ENCODE measurements at regions not wholly inside any gene's neighbourhood (a gene's known extent, or its start where the extent isn't known, plus 50 kb on each side); places are given as distances from the start of the nearest gene placed in this dataset.

- TF ChIP-seq SPI1 (IDR thresholded peaks at IDR 0.05; ENCODE audit: low read depth, low read length) (no peak), POU2F2 (IDR thresholded peaks at IDR 0.05; ENCODE audit: low read depth, low read length) (no peak), POLR2AphosphoS5 (IDR thresholded peaks at IDR 0.05; ENCODE audit: low read depth, low read length) (no peak), PAX5 (IDR thresholded peaks at IDR 0.05; ENCODE audit: insufficient read depth, low read length, severe bottlenecking) (no peak), POLR2A (IDR thresholded peaks at IDR 0.05; ENCODE audit: low read depth, low read length) (no peak), TAF1 (IDR thresholded peaks at IDR 0.05; ENCODE audit: low read depth, low read length) (no peak)
- DNase-seq (ENCODE audit: insufficient read length, low spot score) (no peak), FAIRE-seq (no peak)
Measured at GRCh38 chr1:238596703-238597102, 706.0 kb upstream of the ZP4 start.

- DNase-seq (ENCODE audit: insufficient read length, low spot score) (no peak), FAIRE-seq (no peak)
- TF ChIP-seq TAF1 (IDR thresholded peaks at IDR 0.05; ENCODE audit: low read depth, low read length), result no peak
- no peak for TF ChIP-seq POLR2A (IDR thresholded peaks at IDR 0.05; ENCODE audit: low read depth, low read length)
- no peak for TF ChIP-seq SPI1 (IDR thresholded peaks at IDR 0.05; ENCODE audit: low read depth, low read length)
- no peak for TF ChIP-seq PAX5 (IDR thresholded peaks at IDR 0.05; ENCODE audit: insufficient read depth, low read length, severe bottlenecking)
- no peak for TF ChIP-seq POLR2AphosphoS5 (IDR thresholded peaks at IDR 0.05; ENCODE audit: low read depth, low read length)
- TF ChIP-seq POU2F2 (IDR thresholded peaks at IDR 0.05; ENCODE audit: low read depth, low read length), result no peak
Measured at GRCh38 chr1:238592621-238593020, 701.9 kb upstream of the ZP4 start.

- FAIRE-seq (no peak), DNase-seq (ENCODE audit: insufficient read length, low spot score) (no peak)
- TF ChIP-seq POU2F2 (IDR thresholded peaks at IDR 0.05; ENCODE audit: low read depth, low read length) (no peak), PAX5 (IDR thresholded peaks at IDR 0.05; ENCODE audit: insufficient read depth, low read length, severe bottlenecking) (no peak), POLR2A (IDR thresholded peaks at IDR 0.05; ENCODE audit: low read depth, low read length) (no peak), SPI1 (IDR thresholded peaks at IDR 0.05; ENCODE audit: low read depth, low read length) (no peak), POLR2AphosphoS5 (IDR thresholded peaks at IDR 0.05; ENCODE audit: low read depth, low read length) (no peak), TAF1 (IDR thresholded peaks at IDR 0.05; ENCODE audit: low read depth, low read length) (no peak)
Measured at GRCh38 chr1:238589843-238590435, 699.2 kb upstream of the ZP4 start.

- DNase-seq (ENCODE audit: insufficient read length, low spot score) (no peak), FAIRE-seq (no peak)
- TF ChIP-seq SPI1 (IDR thresholded peaks at IDR 0.05; ENCODE audit: low read depth, low read length) (no peak), POU2F2 (IDR thresholded peaks at IDR 0.05; ENCODE audit: low read depth, low read length) (no peak), PAX5 (IDR thresholded peaks at IDR 0.05; ENCODE audit: insufficient read depth, low read length, severe bottlenecking) (no peak), POLR2A (IDR thresholded peaks at IDR 0.05; ENCODE audit: low read depth, low read length) (no peak), TAF1 (IDR thresholded peaks at IDR 0.05; ENCODE audit: low read depth, low read length) (no peak), POLR2AphosphoS5 (IDR thresholded peaks at IDR 0.05; ENCODE audit: low read depth, low read length) (no peak)
Measured at GRCh38 chr1:238582816-238583215, 692.1 kb upstream of the ZP4 start.

- TF ChIP-seq POLR2A (IDR thresholded peaks at IDR 0.05; ENCODE audit: low read depth, low read length), result no peak
- no peak for TF ChIP-seq SPI1 (IDR thresholded peaks at IDR 0.05; ENCODE audit: low read depth, low read length)
- TF ChIP-seq TAF1 (IDR thresholded peaks at IDR 0.05; ENCODE audit: low read depth, low read length), result no peak
- no peak for TF ChIP-seq POU2F2 (IDR thresholded peaks at IDR 0.05; ENCODE audit: low read depth, low read length)
- TF ChIP-seq POLR2AphosphoS5 (IDR thresholded peaks at IDR 0.05; ENCODE audit: low read depth, low read length), result no peak
- TF ChIP-seq PAX5 (IDR thresholded peaks at IDR 0.05; ENCODE audit: insufficient read depth, low read length, severe bottlenecking), result no peak
- FAIRE-seq (no peak), DNase-seq (ENCODE audit: insufficient read length, low spot score) (no peak)
Measured at GRCh38 chr1:238581332-238581731, 690.6 kb upstream of the ZP4 start.

GRCh38 chr1:238568735-238569134 lies 678.0 kb upstream of the ZP4 start:
- TF ChIP-seq PAX5 (IDR thresholded peaks at IDR 0.05; ENCODE audit: insufficient read depth, low read length, severe bottlenecking), result no peak
- TF ChIP-seq TAF1 (IDR thresholded peaks at IDR 0.05; ENCODE audit: low read depth, low read length), result no peak
- TF ChIP-seq SPI1 (IDR thresholded peaks at IDR 0.05; ENCODE audit: low read depth, low read length), result peak; percentile 52; the same call in 1 of the 2 replicates
- DNase-seq (ENCODE audit: insufficient read length, low spot score) (no peak), FAIRE-seq (no peak)

- FAIRE-seq, result no peak
- TF ChIP-seq POLR2AphosphoS5 (IDR thresholded peaks at IDR 0.05; ENCODE audit: low read depth, low read length) (no peak), SPI1 (IDR thresholded peaks at IDR 0.05; ENCODE audit: low read depth, low read length) (no peak), POLR2A (IDR thresholded peaks at IDR 0.05; ENCODE audit: low read depth, low read length) (no peak), TAF1 (IDR thresholded peaks at IDR 0.05; ENCODE audit: low read depth, low read length) (no peak), PAX5 (IDR thresholded peaks at IDR 0.05; ENCODE audit: insufficient read depth, low read length, severe bottlenecking) (no peak), POU2F2 (IDR thresholded peaks at IDR 0.05; ENCODE audit: low read depth, low read length) (no peak)
- DNase-seq (ENCODE audit: insufficient read length, low spot score), result no peak
Measured at GRCh38 chr1:238562341-238562740, 671.6 kb upstream of the ZP4 start.

- FAIRE-seq (no peak), DNase-seq (ENCODE audit: insufficient read length, low spot score) (no peak)
- TF ChIP-seq POU2F2 (IDR thresholded peaks at IDR 0.05; ENCODE audit: low read depth, low read length) (no peak), SPI1 (IDR thresholded peaks at IDR 0.05; ENCODE audit: low read depth, low read length) (no peak), POLR2AphosphoS5 (IDR thresholded peaks at IDR 0.05; ENCODE audit: low read depth, low read length) (no peak), TAF1 (IDR thresholded peaks at IDR 0.05; ENCODE audit: low read depth, low read length) (no peak), PAX5 (IDR thresholded peaks at IDR 0.05; ENCODE audit: insufficient read depth, low read length, severe bottlenecking) (no peak), POLR2A (IDR thresholded peaks at IDR 0.05; ENCODE audit: low read depth, low read length) (no peak)
Measured at GRCh38 chr1:238558746-238559145, 668.0 kb upstream of the ZP4 start.

GRCh38 chr1:238558156-238558555 lies 667.4 kb upstream of the ZP4 start:
- DNase-seq (ENCODE audit: insufficient read length, low spot score) (no peak), FAIRE-seq (no peak)
- TF ChIP-seq PAX5 (IDR thresholded peaks at IDR 0.05; ENCODE audit: insufficient read depth, low read length, severe bottlenecking) (no peak), POLR2A (IDR thresholded peaks at IDR 0.05; ENCODE audit: low read depth, low read length) (no peak), POU2F2 (IDR thresholded peaks at IDR 0.05; ENCODE audit: low read depth, low read length) (no peak), SPI1 (IDR thresholded peaks at IDR 0.05; ENCODE audit: low read depth, low read length) (no peak), TAF1 (IDR thresholded peaks at IDR 0.05; ENCODE audit: low read depth, low read length) (no peak), POLR2AphosphoS5 (IDR thresholded peaks at IDR 0.05; ENCODE audit: low read depth, low read length) (no peak)

GRCh38 chr1:238552271-238552670 lies 661.5 kb upstream of the ZP4 start:
- FAIRE-seq (no peak), DNase-seq (ENCODE audit: insufficient read length, low spot score) (no peak)
- TF ChIP-seq POLR2A (IDR thresholded peaks at IDR 0.05; ENCODE audit: low read depth, low read length) (no peak), POLR2AphosphoS5 (IDR thresholded peaks at IDR 0.05; ENCODE audit: low read depth, low read length) (no peak), PAX5 (IDR thresholded peaks at IDR 0.05; ENCODE audit: insufficient read depth, low read length, severe bottlenecking) (no peak), TAF1 (IDR thresholded peaks at IDR 0.05; ENCODE audit: low read depth, low read length) (no peak), SPI1 (IDR thresholded peaks at IDR 0.05; ENCODE audit: low read depth, low read length) (no peak), POU2F2 (IDR thresholded peaks at IDR 0.05; ENCODE audit: low read depth, low read length) (no peak)

All from GM12891 (cell line).